CD14-positive monocyte (primary cell): ENCODE measurements at regions not wholly inside any gene's neighbourhood (a gene's known extent, or its start where the extent isn't known, plus 50 kb on each side); places are given as distances from the start of the nearest gene placed in this dataset.

Source experiments
- DNase-seq, 3 donors: peaks; one replicate each; pipeline ENCODE4 v3.0.0-alpha.2; 2011 to 2022
- H2AFZ ChIP-seq: 2 replicates; pipeline ENCODE4 v1.6.0; 2012; ENCODE audit warnings: mild to moderate bottlenecking, low read depth, low read length, inconsistent platforms; ENCODE audit not compliant: insufficient read depth, poor library complexity, severe bottlenecking
- H3K27ac ChIP-seq, 2 donors: 1 replicate in 1 of 2; 2 replicates in 1 of 2; pipeline ENCODE4 v1.5.1; 2012 to 2013; ENCODE audit warnings: low read length in 2 of 2, control low read depth in 1 of 2, inconsistent platforms in 1 of 2, low read depth in 1 of 2, mild to moderate bottlenecking in 1 of 2
- H3K27me3 ChIP-seq, 2 donors: one replicate each; pipeline versions ENCODE4 v1.6.0 to v1.6.1; 2011 to 2013; ENCODE audit warnings: low read length in 2 of 2; ENCODE audit not compliant: control insufficient read depth in 2 of 2, insufficient read depth in 2 of 2
- H3K36me3 ChIP-seq, 2 donors: replicated peaks in 1 of 2; 1 replicate in 1 of 2; 2 replicates in 1 of 2; pipeline versions ENCODE4 v1.5.1 to v1.6.1; 2012 to 2013; ENCODE audit warnings: low read length in 2 of 2, control low read depth in 1 of 2, inconsistent platforms in 1 of 2, mild to moderate bottlenecking in 1 of 2; ENCODE audit not compliant: insufficient read depth in 2 of 2, control insufficient read depth in 1 of 2
- H3K4me1 ChIP-seq, 2 donors: 1 replicate in 1 of 2; 2 replicates in 1 of 2; pipeline versions ENCODE4 v1.5.1 to v1.6.1; 2012 to 2013; ENCODE audit warnings: low read length in 2 of 2, control low read depth in 1 of 2, inconsistent platforms in 1 of 2, mild to moderate bottlenecking in 1 of 2, moderate library complexity in 1 of 2; ENCODE audit not compliant: insufficient read depth in 2 of 2, control insufficient read depth in 1 of 2
- H3K4me2 ChIP-seq: replicated peaks from 2 replicates; pipeline ENCODE3; 2012; ENCODE audit warnings: low read length, moderate library complexity, mild to moderate bottlenecking; ENCODE audit not compliant: poor library complexity, severe bottlenecking; ENCODE audit errors: extremely low read depth
- H3K4me3 ChIP-seq, 3 experiments: fragments of 200-600 bp in 1 of 3; sonication (generic) in 1 of 3; replicated peaks in 1 of 3; 1 replicate in 2 of 3; 2 replicates in 1 of 3; pipeline ENCODE4 v1.5.1; 2011 to 2013; ENCODE audit warnings: low read length in 3 of 3, mild to moderate bottlenecking in 3 of 3, control low read depth in 2 of 3, low read depth in 2 of 3, inconsistent platforms in 1 of 3, moderate library complexity in 1 of 3
- H3K79me2 ChIP-seq: 2 replicates; pipeline ENCODE4 v1.6.0; 2012; ENCODE audit warnings: mild to moderate bottlenecking, control low read depth, inconsistent platforms, low read length, moderate library complexity; ENCODE audit not compliant: insufficient read depth
- H3K9ac ChIP-seq: 2 replicates; pipeline ENCODE4 v1.6.0; 2017; ENCODE audit warnings: low read length, mild to moderate bottlenecking; ENCODE audit not compliant: insufficient read depth, poor library complexity, severe bottlenecking
- H3K9me3 ChIP-seq, 2 donors: replicated peaks in 1 of 2; 1 replicate in 1 of 2; 2 replicates in 1 of 2; pipeline versions ENCODE4 v1.5.1 to v1.6.1; 2012 to 2013; ENCODE audit warnings: low read length in 2 of 2, control low read depth in 1 of 2; ENCODE audit not compliant: control insufficient read depth in 1 of 2, insufficient read depth in 1 of 2
- H4K20me1 ChIP-seq: 2 replicates; pipeline ENCODE4 v1.6.0; 2012; ENCODE audit warnings: mild to moderate bottlenecking, low read length, control low read depth, moderate library complexity; ENCODE audit not compliant: insufficient read depth
- H3K27ac Mint-ChIP-seq, 7 donors: one replicate each; pipeline ENCODE4 v1.8.0; 2020; ENCODE audit warnings: mild to moderate bottlenecking in 7 of 7, mixed read lengths in 7 of 7, moderate library complexity in 6 of 7, inconsistent platforms in 2 of 7
- H3K27me3 Mint-ChIP-seq, 3 donors: one replicate each; pipeline ENCODE4 v1.8.0; 2021 to 2022; ENCODE audit warnings: low read depth in 3 of 3, mild to moderate bottlenecking in 3 of 3, mixed read lengths in 3 of 3, moderate library complexity in 3 of 3, inconsistent platforms in 1 of 3
- H3K36me3 Mint-ChIP-seq, 2 donors: one replicate each; pipeline ENCODE4 v1.8.0; 2020; ENCODE audit warnings: mixed read lengths in 2 of 2, inconsistent platforms in 1 of 2, mild to moderate bottlenecking in 1 of 2
- H3K4me1 Mint-ChIP-seq: one replicate; pipeline ENCODE4 v1.8.0; 2020; ENCODE audit warnings: mild to moderate bottlenecking, mixed read lengths
- H3K4me3 Mint-ChIP-seq, 2 donors: one replicate each; pipeline ENCODE4 v1.8.0; 2020; ENCODE audit warnings: mild to moderate bottlenecking in 2 of 2, mixed read lengths in 2 of 2, moderate library complexity in 1 of 2
- H3K9me3 Mint-ChIP-seq, 7 donors: one replicate each; pipeline ENCODE4 v1.8.0; 2020 to 2022; ENCODE audit warnings: mixed read lengths in 7 of 7, mild to moderate bottlenecking in 6 of 7, moderate library complexity in 6 of 7, inconsistent platforms in 2 of 7
- CTCF ChIP-seq: fragments of 200-600 bp; IDR thresholded peaks from one replicate; pipeline ENCODE4 v1.8.0; 2022; ENCODE audit warnings: antibody characterized with exemption, mild to moderate bottlenecking
- WGBS: methylation state at CpG from one replicate; pipeline ENCODE4 v1.1.5; 2013; ENCODE audit warnings: missing lambda C conversion rate; ENCODE audit not compliant: insufficient coverage; 5-methylcytosine and 5-hydroxymethylcytosine counted together
- intact Hi-C, 2 donors: fragments of 100-400 bp; cut with micrococcal nuclease; formaldehyde crosslinking; loops; one replicate each; pipeline versions ENCODE4 v1.15.0 to v1.15.1; 2023

- H3K4me2 ChIP-seq: no peak overlapping the region
- TF ChIP-seq CTCF: no peak
- intact Hi-C loops: no loop called here
- no peaks in the 10 kb centered on the region for H3K36me3 ChIP-seq
- H3K27me3 Mint-ChIP-seq: peaks cover 3 to 18% (median 4%) of the 10 kb centered on the region in 3 donors
- DNase-seq: no peak
- no peak overlapping the region for H2AFZ ChIP-seq
- H3K36me3 Mint-ChIP-seq: no peaks in the 10 kb centered on the region
- H3K27ac Mint-ChIP-seq: no peak overlapping the region
- H3K4me1 Mint-ChIP-seq: peaks cover 29% of the 10 kb centered on the region
- H3K27ac ChIP-seq: no peak overlapping the region
- no peak overlapping the region for H3K4me3 Mint-ChIP-seq
- peaks cover 0 to 2% (median 0%) of the 10 kb centered on the region in 7 donors for H3K9me3 Mint-ChIP-seq
- H4K20me1 ChIP-seq: no peaks in the 10 kb centered on the region
- no peaks in the 10 kb centered on the region for H3K27me3 ChIP-seq
- no peak overlapping the region for H3K4me3 ChIP-seq
- no peak overlapping the region for H3K9ac ChIP-seq
- H3K9me3 ChIP-seq: no peaks in the 10 kb centered on the region
- 96% methylated on average over 23 of the region's 23 CpGs for WGBS
- H3K79me2 ChIP-seq: no peaks in the 10 kb centered on the region
- H3K4me1 ChIP-seq: peaks cover 15 to 26% of the 10 kb centered on the region in 2 donors
These were observed 53.6 kb upstream of the ELN start for GRCh38 chr7:73974101-73974947.

GRCh38 chr7:73974948-73975926, 52.7 kb upstream of the ELN start:
- peaks cover 35% of the 10 kb centered on the region for H3K4me1 Mint-ChIP-seq
- no peak overlapping the region for H3K4me2 ChIP-seq
- no peak overlapping the region for H3K4me3 ChIP-seq
- peaks cover 0 to 2% (median 0%) of the 10 kb centered on the region in 7 donors for H3K9me3 Mint-ChIP-seq
- no peaks in the 10 kb centered on the region for H3K36me3 Mint-ChIP-seq
- no peak overlapping the region for H2AFZ ChIP-seq
- peaks cover 21 to 31% of the 10 kb centered on the region in 2 donors for H3K4me1 ChIP-seq
- H3K36me3 ChIP-seq: no peaks in the 10 kb centered on the region
- H3K27me3 ChIP-seq: no peaks in the 10 kb centered on the region
- DNase-seq: no peak
- no peaks in the 10 kb centered on the region for H4K20me1 ChIP-seq
- intact Hi-C loops: no loop called here
- no peak overlapping the region for H3K27ac Mint-ChIP-seq
- TF ChIP-seq CTCF: no peak
- H3K79me2 ChIP-seq: no peaks in the 10 kb centered on the region
- H3K9me3 ChIP-seq: no peaks in the 10 kb centered on the region
- no peak overlapping the region for H3K9ac ChIP-seq
- H3K27ac ChIP-seq: no peak overlapping the region
- no peak overlapping the region for H3K4me3 Mint-ChIP-seq
- H3K27me3 Mint-ChIP-seq: peaks cover 5 to 18% (median 7%) of the 10 kb centered on the region in 3 donors
- WGBS: 98% methylated on average over 27 of the region's 30 CpGs
